ENCODE measurements at regions not wholly inside any gene's neighbourhood (a gene's known extent, or its start where the extent isn't known, plus 50 kb on each side); places are given as distances from the start of the nearest gene placed in this dataset.

DNA sequence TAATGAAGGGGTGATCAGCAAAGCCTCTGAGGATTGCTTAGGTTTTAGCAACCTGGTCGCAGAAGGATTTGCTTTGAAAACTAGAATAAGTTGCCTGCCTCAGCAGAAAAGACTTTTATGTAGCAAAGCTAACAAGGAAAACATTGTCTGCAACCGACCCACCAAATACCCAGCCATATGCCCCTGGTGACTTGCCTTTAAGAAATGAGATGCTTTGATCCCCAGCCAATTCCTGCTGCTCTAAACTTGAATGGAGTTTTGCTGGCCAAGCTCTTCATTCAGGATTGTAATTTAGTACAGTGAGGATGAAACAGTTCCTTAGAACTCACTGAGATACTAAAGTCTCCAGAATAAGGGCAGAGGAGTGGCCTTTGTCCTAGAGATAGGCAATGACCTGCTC lies 139.8 kb upstream of the PROK2 start:
- Histone ChIP-seq H3K36me3 (ENCODE audit: low read length) (no peaks in the 10 kb centered on the region), H3K4me2 (ENCODE audit: low read depth, low read length, poor library complexity, severe bottlenecking) (no peak overlapping the region), H3K27ac (ENCODE audit: low read depth, low read length) (no peak overlapping the region), H3K4me3 (ENCODE audit: insufficient read depth, low read length, poor library complexity, severe bottlenecking) (no peak overlapping the region), H3K9me3 (ENCODE audit: insufficient read depth, low read length) (no peaks in the 10 kb centered on the region), H3K79me2 (ENCODE audit: insufficient read depth, low read length) (no peaks in the 10 kb centered on the region), H3K27me3 (ENCODE audit: low read length) (no peaks in the 10 kb centered on the region), H3K9me2 (replicated peaks; ENCODE audit: insufficient read depth, low read length) (no peaks in the 10 kb centered on the region), H3K9ac (ENCODE audit: low read length) (no peak overlapping the region), H4K20me1 (ENCODE audit: low read depth, low read length) (no peaks in the 10 kb centered on the region), H3F3A (ENCODE audit: insufficient read depth) (no peaks in the 10 kb centered on the region), H2AFZ (ENCODE audit: low read depth, low read length, severe bottlenecking) (no peak overlapping the region)
- TF ChIP-seq, protein P1, sequence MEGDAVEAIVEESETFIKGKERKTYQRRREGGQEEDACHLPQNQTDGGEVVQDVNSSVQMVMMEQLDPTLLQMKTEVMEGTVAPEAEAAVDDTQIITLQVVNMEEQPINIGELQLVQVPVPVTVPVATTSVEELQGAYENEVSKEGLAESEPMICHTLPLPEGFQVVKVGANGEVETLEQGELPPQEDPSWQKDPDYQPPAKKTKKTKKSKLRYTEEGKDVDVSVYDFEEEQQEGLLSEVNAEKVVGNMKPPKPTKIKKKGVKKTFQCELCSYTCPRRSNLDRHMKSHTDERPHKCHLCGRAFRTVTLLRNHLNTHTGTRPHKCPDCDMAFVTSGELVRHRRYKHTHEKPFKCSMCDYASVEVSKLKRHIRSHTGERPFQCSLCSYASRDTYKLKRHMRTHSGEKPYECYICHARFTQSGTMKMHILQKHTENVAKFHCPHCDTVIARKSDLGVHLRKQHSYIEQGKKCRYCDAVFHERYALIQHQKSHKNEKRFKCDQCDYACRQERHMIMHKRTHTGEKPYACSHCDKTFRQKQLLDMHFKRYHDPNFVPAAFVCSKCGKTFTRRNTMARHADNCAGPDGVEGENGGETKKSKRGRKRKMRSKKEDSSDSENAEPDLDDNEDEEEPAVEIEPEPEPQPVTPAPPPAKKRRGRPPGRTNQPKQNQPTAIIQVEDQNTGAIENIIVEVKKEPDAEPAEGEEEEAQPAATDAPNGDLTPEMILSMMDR (IDR thresholded peaks at IDR 0.05; ENCODE audit: insufficient read depth, low read length, poor library complexity, severe bottlenecking): no peak
- TF ChIP-seq EZH2phosphoT487 (conservative IDR thresholded peaks at IDR 0.05; ENCODE audit: low read length): no peak

DNA sequence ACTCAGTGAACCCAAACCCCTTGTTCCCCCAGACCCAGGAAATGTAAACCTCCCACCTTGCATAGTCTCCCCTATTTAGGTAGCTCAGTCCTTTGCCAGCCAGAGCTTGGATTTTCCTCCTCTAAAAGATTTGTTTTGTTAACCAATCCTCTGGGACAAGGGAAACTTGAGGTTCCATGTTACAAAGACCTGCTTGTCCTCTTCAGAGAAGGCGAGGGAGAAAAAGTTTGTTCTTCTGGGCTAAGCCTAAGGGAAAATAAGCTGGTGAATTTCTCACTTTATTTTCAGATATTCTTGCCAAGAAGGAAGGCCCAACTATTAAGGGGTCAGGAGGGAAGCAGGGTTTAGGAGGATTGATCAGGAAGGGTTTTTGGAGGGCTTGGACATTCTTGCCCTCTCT lies 136.1 kb upstream of the PROK2 start:
- Histone ChIP-seq H3K4me3 (ENCODE audit: insufficient read depth, low read length, poor library complexity, severe bottlenecking) (no peak overlapping the region), H3K4me2 (ENCODE audit: low read depth, low read length, poor library complexity, severe bottlenecking) (no peak overlapping the region), H3F3A (ENCODE audit: insufficient read depth) (no peaks in the 10 kb centered on the region), H3K27me3 (ENCODE audit: low read length) (no peaks in the 10 kb centered on the region), H2AFZ (ENCODE audit: low read depth, low read length, severe bottlenecking) (no peak overlapping the region), H3K9ac (ENCODE audit: low read length) (no peak overlapping the region), H3K9me2 (replicated peaks; ENCODE audit: insufficient read depth, low read length) (no peaks in the 10 kb centered on the region), H3K9me3 (ENCODE audit: insufficient read depth, low read length) (no peaks in the 10 kb centered on the region), H3K79me2 (ENCODE audit: insufficient read depth, low read length) (no peaks in the 10 kb centered on the region), H3K36me3 (ENCODE audit: low read length) (no peaks in the 10 kb centered on the region), H3K27ac (ENCODE audit: low read depth, low read length) (no peak overlapping the region), H4K20me1 (ENCODE audit: low read depth, low read length) (no peaks in the 10 kb centered on the region)
- TF ChIP-seq, protein P1 (IDR thresholded peaks at IDR 0.05; ENCODE audit: insufficient read depth, low read length, poor library complexity, severe bottlenecking): no peak
- TF ChIP-seq EZH2phosphoT487 (conservative IDR thresholded peaks at IDR 0.05; ENCODE audit: low read length): no peak

DNA sequence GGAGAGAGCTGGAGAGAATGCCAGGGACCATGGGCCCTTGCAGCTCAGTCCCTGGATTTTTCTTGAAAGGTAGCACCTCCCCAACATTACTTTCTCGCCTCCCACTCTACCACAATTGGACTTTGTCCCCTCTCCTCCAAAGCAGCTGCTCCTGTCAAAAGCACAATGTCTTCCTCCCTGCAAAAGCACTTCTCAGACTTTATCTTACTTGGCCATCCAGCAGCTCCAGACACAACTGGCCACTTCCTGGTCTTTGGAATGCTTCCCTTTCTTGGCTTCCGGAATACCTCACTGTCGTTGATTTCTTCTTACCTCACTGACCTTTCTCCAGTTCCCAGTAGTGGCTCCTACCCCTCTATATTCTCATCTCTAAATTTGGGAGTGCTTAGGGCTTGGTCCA lies 134.6 kb upstream of the PROK2 start:
- TF ChIP-seq, protein P1 (IDR thresholded peaks at IDR 0.05; ENCODE audit: insufficient read depth, low read length, poor library complexity, severe bottlenecking): no peak
- TF ChIP-seq EZH2phosphoT487 (conservative IDR thresholded peaks at IDR 0.05; ENCODE audit: low read length): no peak

More for the DNA sequence above, 134.6 kb upstream of the PROK2 start:
- Histone ChIP-seq H3F3A (ENCODE audit: insufficient read depth) (no peaks in the 10 kb centered on the region), H3K4me3 (ENCODE audit: insufficient read depth, low read length, poor library complexity, severe bottlenecking) (no peak overlapping the region), H3K27ac (ENCODE audit: low read depth, low read length) (no peak overlapping the region), H3K9me3 (ENCODE audit: insufficient read depth, low read length) (no peaks in the 10 kb centered on the region), H3K27me3 (ENCODE audit: low read length) (no peaks in the 10 kb centered on the region), H3K4me2 (ENCODE audit: low read depth, low read length, poor library complexity, severe bottlenecking) (no peak overlapping the region), H4K20me1 (ENCODE audit: low read depth, low read length) (no peaks in the 10 kb centered on the region), H3K79me2 (ENCODE audit: insufficient read depth, low read length) (no peaks in the 10 kb centered on the region), H3K9ac (ENCODE audit: low read length) (no peak overlapping the region), H3K9me2 (replicated peaks; ENCODE audit: insufficient read depth, low read length) (no peaks in the 10 kb centered on the region), H2AFZ (ENCODE audit: low read depth, low read length, severe bottlenecking) (no peak overlapping the region), H3K36me3 (ENCODE audit: low read length) (no peaks in the 10 kb centered on the region)

Data from SU-DHL-6 (cell line).